ENCODE measurements at regions not wholly inside any gene's neighbourhood (a gene's known extent, or its start where the extent isn't known, plus 50 kb on each side); places are given as distances from the start of the nearest gene placed in this dataset.
"Not testable (repeated sequence)": the region's sequence is repeated elsewhere in the genome, so short reads cannot be mapped to it uniquely, and the experiment has no call there.

GRCh38 chr19:28655054-28655453 is 557.9 kb downstream of the UQCRFS1 start:
- DNase-seq, result no peak

GRCh38 chr19:28652765-28653164 is 560.2 kb downstream of the UQCRFS1 start:
- no peak for DNase-seq

- no peak for DNase-seq
These were observed 566.3 kb downstream of the UQCRFS1 start for GRCh38 chr19:28646629-28647028.

- DNase-seq, result no peak
These were observed 568.7 kb downstream of the UQCRFS1 start for GRCh38 chr19:28644169-28644775.

- no peak for DNase-seq
These were observed 569.9 kb downstream of the UQCRFS1 start for GRCh38 chr19:28642787-28643683.

- DNase-seq, result no peak
These were observed 571.6 kb downstream of the UQCRFS1 start for GRCh38 chr19:28641395-28641794.

GRCh38 chr19:28640506-28640905 is 572.4 kb downstream of the UQCRFS1 start:
- DNase-seq, result no peak

GRCh38 chr19:28638445-28638844 is 574.5 kb downstream of the UQCRFS1 start:
- DNase-seq, result no peak

GRCh38 chr19:28636706-28637105 is 576.2 kb downstream of the UQCRFS1 start:
- DNase-seq, result no peak

- no peak for DNase-seq
These were observed 576.8 kb downstream of the UQCRFS1 start for GRCh38 chr19:28636016-28636629.

- no peak for DNase-seq
These were observed 578.1 kb downstream of the UQCRFS1 start for GRCh38 chr19:28634837-28635236.

- no peak for DNase-seq
These were observed 579.0 kb downstream of the UQCRFS1 start for GRCh38 chr19:28634019-28634328.

- peak; percentile 84 for DNase-seq
These were observed 579.5 kb downstream of the UQCRFS1 start for GRCh38 chr19:28633319-28634018.

GRCh38 chr19:28632371-28633080 is 580.4 kb downstream of the UQCRFS1 start:
- DNase-seq, result no peak

GRCh38 chr19:28631961-28632360 is 581.0 kb downstream of the UQCRFS1 start:
- no peak for DNase-seq

- DNase-seq, result no peak
These were observed 585.3 kb downstream of the UQCRFS1 start for GRCh38 chr19:28627669-28628068.

- not testable (repeated sequence) for DNase-seq
These were observed 586.5 kb downstream of the UQCRFS1 start for GRCh38 chr19:28626407-28626806.

GRCh38 chr19:28619816-28620429 is 593.0 kb downstream of the UQCRFS1 start:
- DNase-seq, result no peak

GRCh38 chr19:28618504-28618903 is 594.4 kb downstream of the UQCRFS1 start:
- no peak for DNase-seq

GRCh38 chr19:28615966-28616365 is 597.0 kb downstream of the UQCRFS1 start:
- no peak for DNase-seq

GRCh38 chr19:28615546-28615916 is 597.4 kb downstream of the UQCRFS1 start:
- no peak for DNase-seq
